T-helper 1 cell treated with Interleukin-12 subunit alpha and Interleukin-12 subunit beta and Interleukin-4 antibody, amounts not matched to agents 30 ng/mL and 1 ng/mL, for 36 hours (primary cell): ENCODE measurements at regions not wholly inside any gene's neighbourhood (a gene's known extent, or its start where the extent isn't known, plus 50 kb on each side); places are given as distances from the start of the nearest gene placed in this dataset.
"Not testable (repeated sequence)": the region's sequence is repeated elsewhere in the genome, so short reads cannot be mapped to it uniquely, and the experiment has no call there.

Source experiments
- intact Hi-C: fragments of 100-400 bp; cut with micrococcal nuclease; formaldehyde crosslinking; loops from one replicate; pipeline ENCODE4 v1.15.1; 2024

DNA sequence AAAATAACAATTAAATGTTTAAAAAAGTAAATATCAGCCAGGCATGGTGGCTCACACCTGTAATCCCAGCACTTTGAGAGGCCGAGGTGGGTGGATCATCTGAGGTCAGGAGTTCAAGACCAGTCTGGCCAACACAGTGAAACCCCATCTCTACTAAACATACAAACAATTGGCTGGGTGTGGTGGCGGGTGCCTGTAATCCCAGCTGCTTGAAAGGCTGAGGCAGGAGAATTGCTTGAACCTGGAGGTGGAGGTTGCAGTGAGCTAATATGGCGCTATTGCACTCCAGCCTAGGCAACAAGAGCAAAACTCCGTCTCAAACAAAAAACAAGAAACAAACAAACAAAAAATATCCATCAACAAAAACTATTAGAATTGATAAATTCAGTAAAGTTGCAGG lies 77.5 kb downstream of the SNX5 start:
- intact Hi-C loops = not testable (repeated sequence)

DNA sequence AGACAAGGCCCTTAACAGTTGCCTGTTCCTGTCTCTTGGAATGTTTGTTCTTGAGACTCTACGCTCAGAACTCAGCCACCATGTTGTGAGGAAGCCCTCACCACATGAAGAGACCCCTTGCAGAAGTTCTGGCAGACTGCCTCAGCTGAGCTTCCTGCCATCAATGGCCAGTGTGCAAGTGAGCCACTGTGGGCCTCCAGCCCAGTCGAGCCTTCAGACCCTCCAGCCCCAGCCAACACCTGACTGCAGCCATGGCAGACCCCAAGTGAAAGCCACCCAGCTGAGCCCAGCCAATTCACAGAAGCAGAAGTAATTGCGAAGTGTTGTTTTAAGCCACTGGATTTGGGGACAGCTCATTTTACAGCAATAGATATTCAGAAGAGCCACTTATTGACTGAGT lies 78.3 kb downstream of the SNX5 start:
- intact Hi-C loops = no loop called here

DNA sequence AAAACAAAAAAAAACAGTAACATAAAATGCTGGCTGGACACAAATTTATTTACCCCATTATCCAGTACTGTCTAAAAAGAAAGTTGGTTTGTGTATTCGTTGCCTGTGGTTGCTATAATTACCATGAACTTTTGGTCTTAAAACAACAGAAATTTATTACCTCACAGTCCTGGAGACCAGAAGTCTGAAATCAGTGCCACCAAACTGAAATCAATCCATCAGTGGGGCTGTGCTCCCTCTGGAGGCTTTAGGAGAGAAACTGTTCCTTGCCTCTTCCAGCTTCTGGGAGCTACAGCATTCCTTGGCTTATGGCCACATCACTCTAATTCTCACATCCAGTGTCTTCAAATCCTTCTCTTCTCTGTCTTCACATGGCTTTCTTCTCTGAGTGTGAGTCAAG lies 79.4 kb downstream of the SNX5 start:
- intact Hi-C loops = no loop called here

DNA sequence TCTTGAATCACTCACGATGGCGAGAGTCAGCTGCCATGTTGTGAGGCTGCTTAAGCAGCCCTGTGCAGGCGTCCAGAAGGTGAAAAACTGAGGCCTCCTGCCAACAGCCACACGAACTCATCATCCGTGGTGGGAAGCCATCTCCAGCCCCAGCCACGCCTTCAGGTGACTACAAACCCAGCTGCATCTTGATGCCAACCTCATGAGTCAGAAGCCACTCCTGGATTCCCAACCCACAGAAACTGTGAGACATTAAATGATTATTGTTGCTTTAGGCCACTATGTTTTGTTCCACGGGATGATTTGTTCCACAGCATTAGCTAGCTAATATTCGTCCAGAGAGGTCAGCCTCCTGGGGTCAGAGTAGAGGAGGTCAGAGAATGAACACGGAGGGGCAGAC lies 80.5 kb downstream of the SNX5 start:
- intact Hi-C loops = no loop called here

DNA sequence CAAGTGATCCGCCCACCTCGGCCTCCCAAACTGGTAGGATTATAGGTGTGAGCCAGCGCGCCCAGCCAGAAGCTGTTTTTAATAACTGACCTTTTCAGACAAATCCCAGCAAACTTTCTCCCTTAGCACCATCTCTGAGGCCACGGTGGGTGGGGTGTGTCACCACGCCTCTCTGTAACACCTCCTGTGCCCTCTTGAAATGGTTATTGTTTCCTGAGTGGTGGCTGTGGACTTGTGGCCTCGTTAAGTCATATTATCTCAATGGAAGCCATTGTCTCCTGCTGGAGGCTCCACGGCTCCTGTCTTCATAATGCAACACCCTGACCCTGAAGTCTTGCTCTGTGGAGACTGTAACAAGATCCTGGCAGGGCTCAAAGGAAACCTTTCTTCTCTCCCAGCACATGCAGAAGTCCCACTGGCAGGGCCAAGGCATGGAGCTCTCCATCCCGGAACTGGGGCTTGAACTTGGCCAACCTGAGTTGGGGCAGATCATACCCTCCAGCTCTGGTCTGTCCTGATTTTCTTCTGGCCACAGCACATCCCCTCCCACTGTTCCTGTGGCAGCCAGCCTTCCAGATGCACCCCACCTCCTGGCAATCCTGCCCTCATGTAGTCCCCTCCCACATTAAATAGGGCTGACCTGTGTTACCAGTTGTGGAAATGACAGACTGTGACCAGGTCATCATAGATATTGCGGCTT lies 81.1 kb downstream of the SNX5 start:
- intact Hi-C loops = no loop called here

DNA sequence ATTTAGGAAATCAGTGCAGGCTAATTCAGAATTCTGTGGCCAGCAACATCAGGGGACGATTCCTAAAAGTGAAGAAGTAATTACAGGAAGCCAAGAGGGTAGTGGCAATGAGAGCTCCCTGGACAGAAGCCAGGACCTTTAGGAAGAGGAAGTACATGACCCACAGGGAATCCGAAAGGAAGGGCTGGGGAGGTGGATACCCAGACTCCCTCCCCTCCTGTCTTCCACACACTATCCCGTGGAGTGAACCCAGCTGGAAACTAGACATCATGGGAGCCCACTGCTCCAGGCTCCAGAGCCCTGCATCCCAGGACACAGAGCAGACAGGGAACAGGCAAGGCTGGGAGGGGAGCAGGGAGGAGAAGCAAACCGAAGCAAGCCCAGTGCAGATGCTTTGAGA lies 83.0 kb downstream of the SNX5 start:
- intact Hi-C loops = no loop called here

DNA sequence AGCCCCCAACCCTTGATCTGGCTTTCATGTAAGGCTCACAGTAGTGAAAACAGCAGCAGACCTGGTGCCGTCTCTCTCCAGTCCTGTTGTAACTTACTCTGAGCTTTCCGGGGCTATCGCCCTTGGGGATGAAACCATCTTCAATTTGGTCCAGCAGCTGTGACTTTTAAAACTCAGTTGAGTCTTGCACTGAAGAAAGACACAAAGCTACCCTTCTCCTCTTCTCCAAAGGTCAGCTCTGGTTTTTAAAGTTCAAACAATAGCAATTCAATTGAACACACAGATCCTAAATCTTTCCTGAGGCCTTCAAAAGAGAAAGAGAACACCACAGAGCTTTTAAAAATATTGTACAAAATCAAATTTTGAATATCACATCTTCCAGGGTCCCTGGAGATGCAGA lies 83.5 kb downstream of the SNX5 start:
- intact Hi-C loops = no loop called here

DNA sequence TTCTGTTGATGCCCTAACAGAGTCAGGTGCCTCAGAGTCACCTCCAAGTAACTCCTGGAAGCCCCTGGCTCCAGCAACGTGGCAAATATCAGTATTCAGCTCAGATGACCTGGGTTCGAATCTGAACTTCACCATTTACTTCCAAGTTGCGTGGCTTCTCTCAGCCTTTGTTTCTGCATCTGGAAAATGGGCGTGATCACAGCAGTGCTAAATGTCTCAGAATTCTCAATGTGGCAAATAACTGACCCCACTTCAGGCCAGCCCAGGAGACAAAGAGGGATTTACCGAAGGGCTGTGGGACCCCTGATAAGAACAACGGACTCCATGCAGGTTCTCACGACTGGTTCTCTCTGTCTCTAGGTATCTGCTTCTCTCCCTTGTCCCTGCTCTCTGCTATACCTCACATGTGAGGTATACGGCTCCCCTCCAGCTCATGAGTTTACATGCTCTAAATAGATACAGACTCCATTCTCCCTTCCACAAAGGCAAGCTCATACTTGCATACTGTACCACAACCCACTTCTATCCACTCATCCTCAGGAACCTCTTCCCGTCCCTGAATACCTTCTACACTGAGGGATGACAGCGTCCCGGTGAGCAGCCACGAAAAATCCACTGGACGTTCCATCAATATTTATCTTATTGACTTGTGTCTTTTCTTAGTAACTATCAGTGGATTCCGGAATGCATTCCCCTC lies 84.1 kb downstream of the SNX5 start:
- intact Hi-C loops = no loop called here

DNA sequence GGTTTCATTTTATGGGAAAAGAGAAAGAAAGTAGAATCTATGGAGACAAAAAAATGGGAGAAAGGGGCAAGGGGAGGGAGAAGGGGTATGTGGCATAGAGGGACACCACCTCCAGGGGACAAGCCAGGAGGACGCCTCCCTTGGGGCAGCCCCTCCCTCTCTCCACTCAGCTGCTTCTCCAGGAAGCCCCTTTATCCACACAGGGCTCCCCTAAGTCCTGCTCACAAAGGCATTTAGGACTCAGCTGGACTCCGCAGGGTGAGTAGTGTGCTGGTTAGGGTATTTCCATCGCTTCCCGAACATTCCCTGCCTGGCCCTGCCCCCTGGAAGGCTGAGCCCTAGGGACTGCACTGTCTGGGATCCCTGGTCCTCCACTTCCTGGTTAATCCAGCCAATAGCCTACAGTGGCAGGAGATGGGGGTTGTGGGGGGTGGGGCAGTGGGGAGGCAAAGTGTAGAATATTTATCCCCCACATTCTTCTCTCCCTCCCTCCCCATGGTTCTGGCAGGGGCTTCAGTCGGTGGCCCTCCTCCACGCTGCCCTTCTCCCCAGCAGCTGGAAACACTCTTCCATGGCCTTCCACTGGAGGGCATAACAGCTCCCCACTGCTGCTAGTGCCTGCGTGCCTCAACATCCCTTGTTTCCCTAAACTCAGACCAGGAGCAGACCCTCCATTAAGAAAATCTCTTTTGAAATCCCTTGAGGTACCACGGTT lies 84.8 kb downstream of the SNX5 start:
- intact Hi-C loops = no loop called here

DNA sequence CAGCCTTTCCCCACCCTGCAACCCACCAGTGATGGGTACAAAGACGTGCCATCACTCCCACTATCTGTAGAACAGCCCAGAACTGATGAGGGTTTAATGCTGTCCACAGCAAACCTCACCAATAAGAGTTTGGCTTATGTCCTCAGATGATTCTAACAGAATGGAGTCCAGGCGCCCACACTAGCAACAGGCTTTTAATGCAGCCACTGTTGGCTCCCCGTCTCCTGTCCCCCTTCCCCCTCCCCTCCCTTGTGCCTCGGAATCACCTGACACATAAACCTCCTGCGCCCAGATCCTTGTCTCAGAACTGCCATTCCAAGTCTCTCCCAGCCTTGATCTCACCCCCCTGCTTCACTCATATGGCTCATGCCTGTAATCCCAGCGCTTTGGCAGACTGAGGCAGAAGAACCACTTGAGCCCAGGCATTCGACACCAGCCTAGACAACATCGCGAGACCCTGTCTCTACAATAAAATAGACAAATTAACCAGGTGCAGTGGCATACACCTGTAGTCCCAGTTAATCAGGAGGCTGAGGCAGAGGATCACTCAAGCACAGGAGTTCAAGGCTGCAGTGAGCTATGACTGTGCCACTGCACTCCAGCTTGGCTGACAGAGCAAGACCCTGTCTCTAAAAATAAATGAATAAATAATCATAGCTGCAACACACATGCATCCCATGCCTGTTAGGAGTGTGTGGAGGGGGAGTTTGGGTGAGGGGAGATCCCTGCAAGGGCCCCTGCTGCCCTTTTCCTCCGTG lies 85.6 kb downstream of the SNX5 start:
- intact Hi-C loops = no loop called here

DNA sequence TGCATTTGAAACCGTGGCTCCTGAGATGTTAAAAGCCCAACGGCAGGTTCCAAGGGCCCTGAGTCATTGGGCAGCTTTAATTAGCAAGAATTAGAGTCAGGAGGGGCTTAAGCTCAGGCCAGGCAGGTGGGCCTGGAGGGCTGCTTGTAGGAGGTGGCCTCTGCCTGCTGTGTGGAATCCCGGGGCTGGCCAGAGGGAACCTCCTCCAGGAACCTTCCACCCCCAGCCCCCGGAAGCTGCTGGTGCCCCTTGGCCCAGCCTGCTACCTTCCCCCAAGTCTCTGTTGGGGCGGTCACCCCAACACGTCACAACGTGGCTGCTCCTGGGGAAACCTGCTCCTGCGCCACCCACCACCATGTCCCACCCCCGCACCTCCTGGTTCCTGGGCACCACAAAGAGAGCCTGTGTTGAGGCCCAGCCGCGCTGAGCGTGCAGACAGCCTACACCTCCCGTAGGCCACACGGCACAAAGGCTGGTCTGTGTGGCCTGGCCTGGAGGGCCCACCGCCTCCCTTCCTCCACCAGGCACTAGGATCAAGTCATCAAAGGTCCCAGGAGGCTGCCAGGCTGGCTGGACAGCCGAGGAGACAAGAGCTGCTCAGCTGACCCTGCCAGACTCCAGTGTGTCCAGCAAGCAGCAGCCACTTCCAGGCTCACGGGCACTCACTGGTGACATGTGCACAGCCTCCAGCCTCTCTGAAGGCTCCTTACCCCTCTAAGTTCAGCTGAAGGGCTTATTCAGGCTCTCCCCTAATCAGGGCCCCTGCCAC lies 86.3 kb downstream of the SNX5 start:
- intact Hi-C loops = no loop called here

DNA sequence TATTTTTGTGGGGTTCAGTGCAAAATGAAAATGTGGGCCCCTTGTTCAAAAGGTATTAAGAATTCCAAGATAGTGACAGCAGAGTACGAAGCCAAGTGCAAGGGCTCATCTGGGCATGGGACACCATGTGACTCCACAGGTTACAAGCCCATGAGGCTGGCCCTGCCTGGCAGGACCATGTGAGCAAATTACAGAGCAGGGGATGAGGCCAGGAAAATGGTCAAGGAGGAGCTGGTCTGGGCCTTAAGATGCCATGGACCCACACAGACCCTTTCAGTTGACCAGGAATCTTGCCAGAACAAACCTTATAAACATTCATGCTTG lies 86.9 kb downstream of the SNX5 start:
- intact Hi-C loops = no loop called here

DNA sequence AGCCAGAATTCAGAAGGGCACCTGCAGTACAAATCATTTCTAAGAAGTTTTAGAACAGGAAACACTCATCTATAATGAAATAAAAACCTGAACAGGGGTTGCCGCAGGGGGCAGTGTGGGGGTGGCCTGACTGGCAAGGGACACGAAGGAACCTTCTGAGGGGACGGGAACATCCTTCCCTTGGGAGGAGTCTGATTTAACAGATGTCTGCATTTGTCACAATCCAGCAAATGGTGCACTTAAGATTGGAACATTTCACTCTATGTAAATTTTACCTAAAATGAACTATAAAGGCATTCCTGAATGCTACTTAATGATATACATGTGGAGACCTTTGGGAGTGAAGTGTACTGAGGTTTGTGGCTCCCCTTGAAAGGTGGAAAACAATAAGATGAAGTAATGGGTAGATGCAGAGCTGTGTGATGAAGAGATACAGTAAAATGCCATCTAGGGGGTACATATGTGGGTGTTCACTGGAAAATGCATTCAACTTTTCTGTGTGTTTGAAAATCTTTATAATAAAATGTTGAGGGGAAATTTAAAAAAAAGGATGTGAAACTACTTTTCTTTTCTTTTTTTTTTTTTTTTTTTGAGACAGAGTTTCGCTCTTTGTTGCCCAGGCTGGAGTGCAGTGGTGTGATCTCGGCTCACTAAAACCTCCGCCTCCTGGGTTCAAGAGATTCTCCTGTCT lies 89.5 kb downstream of the SNX5 start:
- intact Hi-C loops = no loop called here

DNA sequence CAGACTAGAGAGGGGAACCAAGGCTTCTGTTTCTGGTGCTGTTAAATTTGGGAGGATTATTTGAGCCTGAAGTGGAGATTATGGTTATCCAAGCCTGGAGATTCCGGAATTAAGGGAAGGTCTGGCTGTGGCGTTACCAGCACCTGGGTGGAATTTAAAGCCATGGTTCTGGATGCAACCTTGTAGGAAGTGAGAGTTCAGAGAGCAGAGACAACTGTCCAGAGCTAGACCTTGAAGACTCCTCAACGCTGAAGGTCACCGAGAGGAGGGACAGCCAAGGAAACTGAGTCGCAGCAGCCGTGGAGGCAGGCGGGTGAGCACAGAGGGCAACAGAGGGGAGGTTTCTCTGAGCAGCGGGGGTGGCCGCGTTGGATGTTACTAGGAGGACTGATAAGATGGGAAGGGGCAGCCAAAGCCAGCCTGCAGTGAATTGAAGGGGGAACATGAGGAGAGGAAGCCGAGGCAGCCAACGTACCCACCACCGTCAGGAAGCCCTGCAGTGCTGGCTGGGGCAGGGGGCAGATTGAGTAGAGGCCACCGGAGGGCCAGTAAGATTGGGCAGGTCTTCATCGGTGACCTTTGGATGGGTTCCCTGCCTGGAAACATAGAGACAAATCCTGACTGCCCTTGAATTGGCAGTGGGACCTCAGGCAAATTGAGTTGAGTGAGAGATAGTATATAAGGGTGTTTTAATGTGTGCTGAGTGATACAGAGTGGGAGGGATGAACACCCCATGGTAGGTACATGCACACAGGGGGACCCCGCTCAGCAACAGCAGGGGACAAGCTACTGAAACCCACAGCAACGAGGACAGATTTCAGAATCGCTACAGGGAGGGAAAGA lies 90.3 kb downstream of the SNX5 start:
- intact Hi-C loops = no loop called here

DNA sequence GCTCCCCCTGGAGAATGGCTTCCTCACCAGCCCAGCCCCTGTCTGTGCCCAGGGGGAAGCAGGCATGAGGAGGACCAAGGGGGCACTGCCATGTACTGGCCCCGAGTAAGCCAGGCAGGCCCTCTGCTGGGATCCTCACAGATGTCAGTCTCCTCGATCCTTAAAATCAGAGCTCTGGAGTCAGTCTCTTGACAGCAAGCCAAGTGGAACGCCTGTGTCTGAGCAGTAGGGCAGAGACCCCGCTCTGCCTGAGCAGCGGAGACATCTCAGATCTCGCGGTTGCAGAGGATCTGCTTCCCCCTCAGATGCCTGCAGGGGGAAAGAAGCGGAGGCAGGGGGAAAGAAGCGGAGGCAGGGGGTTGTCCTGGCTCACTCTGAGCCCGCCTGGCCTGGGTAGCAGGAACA lies 92.6 kb downstream of the SNX5 start:
- intact Hi-C loops = no loop called here

DNA sequence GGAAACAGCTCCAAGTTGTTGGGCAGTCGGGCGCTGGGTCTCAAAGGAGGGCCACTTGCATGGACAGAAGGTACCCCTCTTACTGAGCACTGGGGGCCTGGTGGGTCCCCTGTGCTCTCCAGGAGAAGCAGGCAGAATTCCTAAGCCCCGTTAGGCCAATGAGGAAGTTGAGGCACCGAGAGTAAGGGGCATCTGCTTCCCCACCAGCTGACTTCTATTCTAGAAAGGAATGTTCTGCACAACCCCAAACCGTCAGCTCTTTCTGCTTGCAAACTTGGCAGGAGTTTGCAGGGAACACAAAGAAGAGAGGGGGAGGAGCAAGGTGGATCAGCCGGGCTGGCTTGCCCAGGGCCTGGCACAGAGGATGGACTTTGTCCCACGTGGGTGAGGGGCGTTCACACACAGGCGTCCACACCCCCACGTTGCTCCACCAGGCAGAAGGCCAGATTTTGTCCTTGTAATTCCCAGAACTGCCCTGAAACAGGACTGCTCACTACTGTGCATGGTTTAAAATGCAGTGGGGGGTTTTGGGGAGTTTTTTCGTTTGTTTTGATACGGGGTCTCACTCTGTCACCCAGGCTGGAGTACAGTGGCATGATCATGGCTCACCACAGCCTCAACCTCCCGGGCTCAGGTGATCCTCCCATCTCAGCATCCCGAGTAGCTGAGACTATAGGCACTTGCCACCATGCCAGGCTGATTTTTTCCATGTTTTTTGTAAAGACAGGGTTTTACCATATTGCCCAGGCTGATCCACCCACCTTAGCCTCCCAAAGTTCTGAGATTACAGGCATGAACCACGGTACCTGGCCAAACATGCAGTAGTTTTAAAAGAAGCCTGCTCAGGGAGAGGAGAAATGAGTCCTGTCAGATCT lies 93.3 kb downstream of the SNX5 start:
- intact Hi-C loops = no loop called here

DNA sequence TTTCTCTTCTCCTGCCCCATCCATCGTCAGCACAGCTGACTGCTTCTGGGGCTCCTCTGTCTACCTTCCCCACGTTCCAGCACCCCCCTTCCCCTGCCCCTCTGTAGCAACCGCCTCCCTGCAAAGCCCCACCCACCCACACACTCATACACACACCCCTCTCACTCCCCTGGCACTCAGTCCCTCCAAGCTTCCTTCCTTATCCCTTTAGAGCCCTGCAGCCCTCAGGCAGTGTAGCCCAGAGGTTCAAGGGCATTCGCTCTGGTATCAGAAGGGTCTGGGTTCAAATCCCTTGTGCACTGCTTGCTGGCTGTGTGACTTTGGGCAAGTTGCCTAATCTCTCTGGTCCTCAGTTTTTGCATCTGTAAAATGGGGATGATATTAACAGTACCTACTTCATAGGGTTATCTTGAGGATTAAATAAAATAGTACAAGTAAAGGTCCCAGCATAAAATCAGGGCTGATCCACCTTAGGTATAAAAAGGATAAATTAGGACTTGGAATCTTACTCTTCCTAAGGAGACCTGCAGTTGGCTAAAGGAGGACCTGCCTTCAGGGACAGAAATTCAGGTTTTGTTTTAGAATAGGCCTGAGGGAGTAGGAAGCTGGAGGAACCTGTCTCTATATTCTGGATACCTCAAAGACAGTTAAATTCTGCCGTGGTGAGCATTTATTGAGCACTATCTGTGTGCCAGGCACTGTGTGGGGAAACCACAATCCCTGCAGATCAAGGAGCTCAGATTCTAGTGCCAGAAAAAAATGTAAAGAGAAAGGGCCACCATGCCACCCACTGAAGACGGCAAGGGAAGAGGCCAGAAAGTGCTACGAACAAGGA lies 94.1 kb downstream of the SNX5 start:
- intact Hi-C loops = no loop called here
